ENCODE measurements at regions not wholly inside any gene's neighbourhood (a gene's known extent, or its start where the extent isn't known, plus 50 kb on each side); places are given as distances from the start of the nearest gene placed in this dataset.
A peak's percentile ranks its signal among the peaks of the same experiment; 100 is the strongest.

GRCh38 chr1:201645956-201646355, 107.0 kb downstream of the NAV1 start:
- no peak overlapping the region for H3K27ac ChIP-seq
- TF ChIP-seq CTCF (IDR thresholded peaks at IDR 0.05): no peak
- no peak for ATAC-seq
- peaks cover 8 to 36% of the 10 kb centered on the region in 2 donors for H3K4me1 ChIP-seq
- DNase-seq: no peak
- H3K4me3 ChIP-seq: no peak overlapping the region
- intact Hi-C loops (cut with DNase I): no loop called here
- H3K27me3 ChIP-seq: peaks cover 0 to 40% of the 10 kb centered on the region in 2 donors
- no peaks in the 10 kb centered on the region for H3K9me3 ChIP-seq
- no peaks in the 10 kb centered on the region for H3K36me3 ChIP-seq

GRCh38 chr1:201646411-201647022, 107.6 kb downstream of the NAV1 start:
- DNase-seq (no peak), ATAC-seq (no peak)
- intact Hi-C loops (cut with DNase I): no loop called here
- Histone ChIP-seq H3K4me1 (peaks cover 8 to 36% of the 10 kb centered on the region in 2 donors), H3K9me3 (no peaks in the 10 kb centered on the region), H3K4me3 (no peak overlapping the region), H3K27me3 (peaks cover 0 to 40% of the 10 kb centered on the region in 2 donors), H3K27ac (no peak overlapping the region), H3K36me3 (no peaks in the 10 kb centered on the region)
- TF ChIP-seq CTCF (IDR thresholded peaks at IDR 0.05): no peak

GRCh38 chr1:201647094-201647493, 108.2 kb downstream of the NAV1 start:
- H3K27me3 ChIP-seq: peaks cover 0 to 40% of the 10 kb centered on the region in 2 donors
- intact Hi-C loops (cut with DNase I): no loop called here
- no peak overlapping the region for H3K27ac ChIP-seq
- DNase-seq (no peak), ATAC-seq (no peak)
- no peaks in the 10 kb centered on the region for H3K9me3 ChIP-seq
- H3K4me1 ChIP-seq: peaks cover 8 to 36% of the 10 kb centered on the region in 2 donors
- no peaks in the 10 kb centered on the region for H3K36me3 ChIP-seq
- H3K4me3 ChIP-seq: no peak overlapping the region
- TF ChIP-seq CTCF (IDR thresholded peaks at IDR 0.05): no peak

GRCh38 chr1:201647722-201648065, 108.8 kb downstream of the NAV1 start:
- Histone ChIP-seq H3K4me1 (peaks cover 8 to 36% of the 10 kb centered on the region in 2 donors), H3K4me3 (peak overlapping the region in 1 of 2 donors; percentile 55), H3K36me3 (no peaks in the 10 kb centered on the region), H3K27me3 (peaks cover 0 to 40% of the 10 kb centered on the region in 2 donors), H3K27ac (no peak overlapping the region), H3K9me3 (no peaks in the 10 kb centered on the region)
- intact Hi-C loops (cut with DNase I): no loop called here
- DNase-seq (no peak), ATAC-seq (no peak)
- no peak for TF ChIP-seq CTCF (IDR thresholded peaks at IDR 0.05)

- Histone ChIP-seq H3K36me3 (no peaks in the 10 kb centered on the region), H3K4me3 (peak overlapping the region; percentile 27 to 55), H3K27ac (no peak overlapping the region), H3K9me3 (no peaks in the 10 kb centered on the region), H3K4me1 (peaks cover 8 to 36% of the 10 kb centered on the region in 2 donors), H3K27me3 (peaks cover 0 to 40% of the 10 kb centered on the region in 2 donors)
- intact Hi-C loops (cut with DNase I): no loop called here
- peak in 3 of 4 donors; percentile 35 to 83 (median 57) for DNase-seq
- ATAC-seq: peak; percentile 24
- no peak for TF ChIP-seq CTCF (IDR thresholded peaks at IDR 0.05)
Measured at GRCh38 chr1:201648066-201648906, 109.4 kb downstream of the NAV1 start.

Measured in left lung (tissue), 4 donors.